ENCODE measurements at regions not wholly inside any gene's neighbourhood (a gene's known extent, or its start where the extent isn't known, plus 50 kb on each side); places are given as distances from the start of the nearest gene placed in this dataset.
"Not testable (repeated sequence)": the region's sequence is repeated elsewhere in the genome, so short reads cannot be mapped to it uniquely, and the experiment has no call there.

DNA sequence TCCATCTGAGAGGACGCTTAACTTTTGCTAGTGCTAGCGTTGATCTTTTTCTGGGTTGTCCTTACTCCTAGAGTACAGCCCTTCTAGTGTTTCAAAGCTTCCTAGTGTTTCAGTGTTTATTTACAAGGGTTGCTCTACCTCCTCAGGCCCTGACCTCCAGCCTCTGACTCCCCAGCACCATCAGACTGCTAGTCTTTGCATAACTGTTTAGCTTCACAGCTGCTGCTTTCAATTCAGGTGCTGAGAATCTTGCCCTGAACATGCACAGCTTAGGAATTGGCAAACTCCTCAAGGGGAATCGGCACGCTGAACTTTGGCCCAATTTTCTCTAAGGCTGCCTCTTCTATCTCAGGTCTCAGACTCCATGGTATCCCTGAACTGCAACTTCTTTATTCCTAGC, 52.9 kb downstream of the OR52B4 start:
- not testable (repeated sequence) for H3K36me3 Mint-ChIP-seq (ENCODE audit: low read depth); H3K27ac Mint-ChIP-seq; H3K9me3 Mint-ChIP-seq; H3K27me3 Mint-ChIP-seq (ENCODE audit: insufficient read depth); H3K4me3 Mint-ChIP-seq; DNase-seq; H3K4me1 Mint-ChIP-seq (ENCODE audit: low read depth)

DNA sequence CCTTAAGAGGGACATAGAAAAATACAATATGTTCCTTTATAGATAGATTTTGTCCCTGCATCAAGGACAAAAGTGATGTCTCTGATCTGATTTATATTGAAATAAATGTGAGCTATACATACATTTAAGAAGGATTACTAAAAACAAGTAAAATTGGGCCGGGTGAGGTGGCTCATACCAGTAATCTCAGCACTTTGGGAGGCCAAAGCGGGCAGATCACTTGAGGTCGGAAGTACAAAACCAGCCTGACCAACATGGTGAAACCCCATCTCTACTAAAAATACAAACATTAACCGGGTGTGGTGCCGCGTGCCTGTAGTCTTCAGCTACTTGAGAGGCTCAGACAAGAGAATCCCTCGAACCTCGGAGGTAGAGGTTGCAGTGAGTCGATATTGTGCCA, 91.0 kb downstream of the OR52B4 start:
- H3K4me3 Mint-ChIP-seq; H3K4me1 Mint-ChIP-seq (ENCODE audit: low read depth); H3K9me3 Mint-ChIP-seq; H3K27ac Mint-ChIP-seq; H3K27me3 Mint-ChIP-seq (ENCODE audit: insufficient read depth); H3K36me3 Mint-ChIP-seq (ENCODE audit: low read depth); DNase-seq: not testable (repeated sequence)

DNA sequence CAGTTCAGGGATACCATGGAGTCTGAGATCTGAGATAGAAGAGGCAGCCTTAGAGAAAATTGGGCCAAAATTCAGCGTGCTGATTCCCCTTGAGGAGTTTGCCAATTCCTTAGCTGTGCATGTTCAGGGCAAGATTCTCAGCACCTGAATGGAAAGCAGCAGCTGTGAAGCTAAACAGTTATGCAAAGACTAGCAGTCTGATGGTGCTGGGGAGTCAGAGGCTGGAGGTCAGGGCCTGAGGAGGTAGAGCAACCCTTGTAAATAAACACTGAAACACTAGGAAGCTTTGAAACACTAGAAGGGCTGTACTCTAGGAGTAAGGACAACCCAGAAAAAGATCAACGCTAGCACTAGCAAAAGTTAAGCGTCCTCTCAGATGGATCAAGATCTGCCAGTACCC, 117.1 kb downstream of the OR52B4 start:
- not testable (repeated sequence) for H3K4me1 Mint-ChIP-seq (ENCODE audit: low read depth); H3K4me3 Mint-ChIP-seq; H3K36me3 Mint-ChIP-seq (ENCODE audit: low read depth); DNase-seq; H3K27ac Mint-ChIP-seq; H3K27me3 Mint-ChIP-seq (ENCODE audit: insufficient read depth); H3K9me3 Mint-ChIP-seq

DNA sequence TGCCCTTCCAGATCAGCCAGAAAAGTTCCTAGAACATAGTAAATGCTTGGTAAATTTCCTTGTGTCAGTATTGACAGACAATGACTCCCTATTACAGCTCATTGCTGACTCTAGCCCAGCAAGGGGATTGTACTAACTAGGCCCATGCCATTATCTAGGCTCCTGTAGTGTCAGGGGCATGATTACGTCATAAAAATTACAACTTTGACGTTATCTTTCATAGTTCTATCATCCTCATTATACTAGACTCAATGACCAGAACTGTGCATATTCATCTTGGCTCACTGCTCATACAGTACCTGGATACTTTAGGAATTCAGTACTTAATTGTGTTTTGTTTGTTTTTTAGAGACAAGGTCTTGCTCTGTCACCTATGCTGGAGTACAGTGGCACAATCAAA, 118.7 kb downstream of the OR52B4 start:
- H3K27me3 Mint-ChIP-seq (ENCODE audit: insufficient read depth); H3K4me1 Mint-ChIP-seq (ENCODE audit: low read depth); H3K9me3 Mint-ChIP-seq; H3K27ac Mint-ChIP-seq; DNase-seq; H3K36me3 Mint-ChIP-seq (ENCODE audit: low read depth); H3K4me3 Mint-ChIP-seq: not testable (repeated sequence)

DNA sequence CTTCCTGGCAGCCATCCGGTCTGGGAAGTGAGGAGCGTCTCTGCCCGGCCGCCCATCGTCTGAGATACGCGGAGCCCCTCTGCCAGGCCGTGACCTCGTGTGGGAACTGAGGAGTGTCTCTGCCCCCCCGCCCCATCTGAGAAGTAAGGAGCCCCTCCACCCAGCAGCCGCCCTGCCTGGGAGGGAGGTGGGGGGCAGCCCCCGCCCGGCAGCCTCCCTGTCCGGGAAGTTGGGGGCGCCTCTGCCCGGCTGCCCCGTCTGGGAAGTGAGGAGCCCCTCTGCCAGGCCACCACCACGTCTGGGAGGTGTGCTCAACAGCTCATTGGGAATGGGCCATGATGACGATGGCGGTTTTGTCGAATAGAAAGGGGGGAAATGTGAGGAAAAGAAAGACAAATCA, 130.4 kb downstream of the OR52B4 start:
- H3K4me3 Mint-ChIP-seq; H3K27ac Mint-ChIP-seq; H3K4me1 Mint-ChIP-seq (ENCODE audit: low read depth); H3K27me3 Mint-ChIP-seq (ENCODE audit: insufficient read depth); DNase-seq; H3K36me3 Mint-ChIP-seq (ENCODE audit: low read depth): not testable (repeated sequence)
- H3K9me3 Mint-ChIP-seq, result peaks cover 15% of the 10 kb centered on the region

DNA sequence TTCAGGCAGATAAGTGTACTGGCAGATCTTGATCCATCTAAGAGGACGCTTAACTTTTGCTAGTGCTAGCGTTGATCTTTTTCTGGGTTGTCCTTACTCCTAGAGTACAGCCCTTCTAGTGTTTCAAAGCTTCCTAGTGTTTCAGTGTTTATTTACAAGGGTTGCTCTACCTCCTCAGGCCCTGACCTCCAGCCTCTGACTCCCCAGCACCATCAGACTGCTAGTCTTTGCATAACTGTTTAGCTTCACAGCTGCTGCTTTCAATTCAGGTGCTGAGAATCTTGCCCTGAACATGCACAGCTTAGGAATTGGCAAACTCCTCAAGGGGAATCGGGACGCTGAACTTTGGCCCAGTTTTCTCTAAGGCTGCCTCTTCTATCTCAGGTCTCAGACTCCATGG, 124.3 kb downstream of the RRM1 start:
- not testable (repeated sequence) for H3K4me1 Mint-ChIP-seq (ENCODE audit: low read depth); H3K4me3 Mint-ChIP-seq; H3K27me3 Mint-ChIP-seq (ENCODE audit: insufficient read depth); H3K36me3 Mint-ChIP-seq (ENCODE audit: low read depth); H3K27ac Mint-ChIP-seq; DNase-seq; H3K9me3 Mint-ChIP-seq

DNA sequence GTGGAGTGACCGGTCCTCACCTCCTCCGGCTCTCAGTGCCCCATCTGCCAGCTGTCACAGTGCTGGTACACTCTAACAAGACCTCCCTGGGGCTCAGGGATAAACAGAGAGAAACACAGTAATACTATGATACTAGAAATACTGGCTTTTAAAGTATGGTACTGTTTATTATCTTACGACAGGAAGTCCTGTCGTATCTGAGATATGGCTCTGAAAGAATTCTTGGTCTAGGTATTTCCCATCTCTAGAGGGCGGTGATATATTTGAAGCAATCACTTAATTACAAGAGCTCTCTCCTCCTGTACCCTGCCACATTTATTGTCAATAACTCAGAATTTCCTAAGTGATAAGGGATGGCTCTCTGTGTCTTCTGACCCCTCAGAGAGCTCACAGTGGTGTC, 119.1 kb downstream of the RRM1 start:
- no peak for DNase-seq
- Mint-ChIP-seq H3K36me3 (ENCODE audit: low read depth) (no peaks in the 10 kb centered on the region), H3K4me1 (ENCODE audit: low read depth) (no peaks in the 10 kb centered on the region), H3K9me3 (no peaks in the 10 kb centered on the region), H3K27ac (no peak overlapping the region), H3K4me3 (no peak overlapping the region), H3K27me3 (ENCODE audit: insufficient read depth) (peaks cover 10% of the 10 kb centered on the region)
- TF ChIP-seq, protein P1, sequence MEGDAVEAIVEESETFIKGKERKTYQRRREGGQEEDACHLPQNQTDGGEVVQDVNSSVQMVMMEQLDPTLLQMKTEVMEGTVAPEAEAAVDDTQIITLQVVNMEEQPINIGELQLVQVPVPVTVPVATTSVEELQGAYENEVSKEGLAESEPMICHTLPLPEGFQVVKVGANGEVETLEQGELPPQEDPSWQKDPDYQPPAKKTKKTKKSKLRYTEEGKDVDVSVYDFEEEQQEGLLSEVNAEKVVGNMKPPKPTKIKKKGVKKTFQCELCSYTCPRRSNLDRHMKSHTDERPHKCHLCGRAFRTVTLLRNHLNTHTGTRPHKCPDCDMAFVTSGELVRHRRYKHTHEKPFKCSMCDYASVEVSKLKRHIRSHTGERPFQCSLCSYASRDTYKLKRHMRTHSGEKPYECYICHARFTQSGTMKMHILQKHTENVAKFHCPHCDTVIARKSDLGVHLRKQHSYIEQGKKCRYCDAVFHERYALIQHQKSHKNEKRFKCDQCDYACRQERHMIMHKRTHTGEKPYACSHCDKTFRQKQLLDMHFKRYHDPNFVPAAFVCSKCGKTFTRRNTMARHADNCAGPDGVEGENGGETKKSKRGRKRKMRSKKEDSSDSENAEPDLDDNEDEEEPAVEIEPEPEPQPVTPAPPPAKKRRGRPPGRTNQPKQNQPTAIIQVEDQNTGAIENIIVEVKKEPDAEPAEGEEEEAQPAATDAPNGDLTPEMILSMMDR (IDR thresholded peaks at IDR 0.05), result no peak

DNA sequence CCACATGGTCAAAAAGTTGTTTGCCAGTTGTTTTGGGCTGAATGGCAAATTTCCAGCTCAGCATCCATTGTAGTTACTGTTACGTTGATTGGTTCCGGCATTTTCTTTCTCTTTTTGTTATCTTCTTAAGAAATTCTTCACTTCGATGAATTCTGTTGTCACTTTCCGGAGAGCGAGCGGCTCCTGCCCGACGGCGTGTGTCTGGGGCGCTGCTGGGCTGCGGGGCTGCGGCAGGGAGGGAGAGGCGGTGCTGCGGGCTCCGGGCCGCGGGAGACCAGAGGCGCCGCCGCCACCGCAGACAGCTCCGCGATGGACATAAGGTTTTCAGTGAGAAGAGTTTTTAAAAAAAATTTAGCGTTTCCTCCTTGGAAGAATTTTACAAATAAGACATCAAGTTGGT, 117.4 kb downstream of the RRM1 start:
- Mint-ChIP-seq H3K9me3 (no peaks in the 10 kb centered on the region), H3K27ac (no peak overlapping the region), H3K36me3 (ENCODE audit: low read depth) (no peaks in the 10 kb centered on the region), H3K4me3 (no peak overlapping the region), H3K27me3 (ENCODE audit: insufficient read depth) (peaks cover 11% of the 10 kb centered on the region), H3K4me1 (ENCODE audit: low read depth) (no peaks in the 10 kb centered on the region)
- DNase-seq, result no peak
- TF ChIP-seq, protein P1 (IDR thresholded peaks at IDR 0.05), result no peak

DNA sequence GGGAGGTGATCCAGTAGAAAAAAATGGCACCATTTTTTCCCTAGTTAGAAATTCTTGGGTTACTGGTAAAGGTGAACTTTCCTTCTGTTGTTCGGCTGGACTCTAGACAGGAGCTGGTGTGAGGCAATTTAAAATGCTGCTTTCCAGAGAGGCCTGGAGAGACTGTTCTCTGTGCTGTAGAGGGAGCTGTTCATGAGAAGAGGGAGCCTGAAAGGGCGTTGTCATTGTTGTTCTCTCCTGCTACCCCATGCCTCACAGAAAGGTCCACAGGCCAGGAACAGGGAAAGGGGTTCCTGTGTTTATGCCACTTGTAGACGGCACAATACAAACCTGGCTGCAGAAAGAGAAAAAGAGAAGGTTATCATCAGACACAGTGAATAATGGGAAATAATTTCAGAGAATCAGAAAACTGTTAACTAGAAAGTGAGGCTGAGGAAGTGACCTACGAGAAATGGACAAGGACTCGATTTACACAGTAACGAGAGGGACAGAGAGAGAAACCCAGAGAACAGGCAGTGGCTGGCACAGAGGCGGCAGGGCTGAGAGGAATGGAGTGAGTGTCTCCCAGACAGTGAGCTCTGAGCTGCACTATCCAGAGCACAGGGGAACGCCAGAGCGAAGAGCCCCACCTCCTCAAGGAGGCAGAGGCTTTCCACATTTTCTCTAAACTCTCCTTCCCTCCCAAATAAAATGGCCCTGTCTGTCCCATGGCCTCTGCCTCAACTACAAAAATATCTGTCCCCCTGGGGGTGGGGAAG, 109.2 kb downstream of the RRM1 start:
- Mint-ChIP-seq H3K4me1 (ENCODE audit: low read depth) (no peaks in the 10 kb centered on the region), H3K9me3 (no peaks in the 10 kb centered on the region; the same call in 1 of the 2 replicates), H3K36me3 (ENCODE audit: low read depth) (no peaks in the 10 kb centered on the region), H3K4me3 (no peak overlapping the region), H3K27ac (no peak overlapping the region), H3K27me3 (ENCODE audit: insufficient read depth) (peaks cover 6% of the 10 kb centered on the region)
- DNase-seq, result no peak
- TF ChIP-seq, protein P1 (IDR thresholded peaks at IDR 0.05), result peak; percentile 17; the same call in 1 of the 2 replicates
